RWPE2 (cell line): ENCODE measurements at regions not wholly inside any gene's neighbourhood (a gene's known extent, or its start where the extent isn't known, plus 50 kb on each side); places are given as distances from the start of the nearest gene placed in this dataset.

Experiments used
- ATAC-seq: fragments of 200-7000 bp; cut with Tn5 transposase; 3 replicates; pipeline ENCODE4 v1.9.1; 2021; ENCODE audit warnings: low read depth
- DNase-seq: peaks from one replicate; pipeline ENCODE4 v3.0.0-alpha.2; 2020; ENCODE audit warnings: low spot score
- H3K27ac ChIP-seq: fragments of 450-650 bp; 2 replicates; pipeline ENCODE4 v1.5.1; 2017; ENCODE audit warnings: mild to moderate bottlenecking; ENCODE audit not compliant: poor library complexity, severe bottlenecking
- H3K27me3 ChIP-seq: fragments of 250-450 bp; sonication (Bioruptor Pico); 2 replicates; pipeline ENCODE4 v1.5.1; 2021; ENCODE audit warnings: mild to moderate bottlenecking, moderate library complexity; ENCODE audit not compliant: insufficient read depth, poor library complexity, severe bottlenecking
- H3K36me3 ChIP-seq: fragments of 250-450 bp; sonication (Bioruptor Pico); 2 replicates; pipeline ENCODE4 v1.5.1; 2020; ENCODE audit warnings: low read depth, mild to moderate bottlenecking, moderate library complexity
- H3K4me1 ChIP-seq: fragments of 250-450 bp; sonication (Bioruptor Pico); 2 replicates; pipeline ENCODE4 v1.5.1; 2021; ENCODE audit warnings: mild to moderate bottlenecking, moderate library complexity; ENCODE audit not compliant: insufficient read depth, poor library complexity, severe bottlenecking
- H3K4me3 ChIP-seq: fragments of 250-450 bp; sonication (Bioruptor Pico); 2 replicates; pipeline ENCODE4 v1.5.1; 2021; ENCODE audit warnings: mild to moderate bottlenecking, moderate library complexity; ENCODE audit not compliant: severe bottlenecking
- H3K9me3 ChIP-seq: fragments of 250-450 bp; sonication (Bioruptor Pico); 2 replicates; pipeline ENCODE4 v1.5.1; 2021; ENCODE audit warnings: mild to moderate bottlenecking, moderate library complexity; ENCODE audit not compliant: severe bottlenecking
- CTCF ChIP-seq: fragments of 450-650 bp; IDR thresholded peaks from one replicate; pipeline ENCODE4 v1.5.1; 2017; ENCODE audit warnings: mild to moderate bottlenecking, moderate library complexity; ENCODE audit not compliant: poor library complexity, severe bottlenecking

- TF ChIP-seq CTCF = no peak
- Histone ChIP-seq H3K27ac (no peak overlapping the region), H3K36me3 (no peaks in the 10 kb centered on the region), H3K4me1 (no peaks in the 10 kb centered on the region), H3K4me3 (no peak overlapping the region), H3K27me3 (no peaks in the 10 kb centered on the region), H3K9me3 (no peaks in the 10 kb centered on the region)
- ATAC-seq = no peak
- DNase-seq = no peak
Measured at GRCh38 chr16:52629296-52629695, 82.4 kb upstream of the TOX3 start.

DNA sequence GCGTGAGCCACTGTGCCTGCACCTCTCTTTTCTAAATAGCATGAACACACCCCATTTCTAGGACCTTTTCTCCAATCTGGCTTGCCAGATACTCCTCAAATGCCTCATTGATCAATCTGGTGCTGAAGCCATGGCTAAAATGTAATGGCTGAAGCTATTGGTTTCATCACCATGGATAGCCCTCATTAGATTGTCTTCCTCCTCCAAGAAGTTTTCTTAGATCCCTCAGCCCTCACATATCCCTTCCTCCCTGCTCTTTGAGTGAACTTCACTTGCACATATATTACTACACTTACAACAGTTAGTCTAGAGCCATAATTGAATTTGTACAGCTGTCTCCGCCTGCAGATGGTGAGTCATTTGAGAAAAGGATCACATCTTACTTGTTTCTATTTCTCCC, 77.9 kb upstream of the TOX3 start:
- no peak overlapping the region for H3K4me3 ChIP-seq
- no peak overlapping the region for H3K27ac ChIP-seq
- DNase-seq = no peak
- no peaks in the 10 kb centered on the region for H3K9me3 ChIP-seq
- no peaks in the 10 kb centered on the region for H3K36me3 ChIP-seq
- H3K4me1 ChIP-seq = no peaks in the 10 kb centered on the region
- no peaks in the 10 kb centered on the region for H3K27me3 ChIP-seq
- no peak for TF ChIP-seq CTCF
- no peak for ATAC-seq

GRCh38 chr16:52621651-52622050, 74.7 kb upstream of the TOX3 start:
- TF ChIP-seq CTCF = no peak
- Histone ChIP-seq H3K4me1 (no peaks in the 10 kb centered on the region), H3K36me3 (no peaks in the 10 kb centered on the region), H3K4me3 (no peak overlapping the region), H3K9me3 (no peaks in the 10 kb centered on the region), H3K27ac (no peak overlapping the region), H3K27me3 (no peaks in the 10 kb centered on the region)
- no peak for ATAC-seq
- no peak for DNase-seq

GRCh38 chr16:52618753-52619497, 72.0 kb upstream of the TOX3 start:
- DNase-seq (no peak), ATAC-seq (no peak)
- Histone ChIP-seq H3K27ac (no peak overlapping the region), H3K27me3 (no peaks in the 10 kb centered on the region), H3K36me3 (no peaks in the 10 kb centered on the region), H3K4me1 (no peaks in the 10 kb centered on the region), H3K4me3 (no peak overlapping the region), H3K9me3 (no peaks in the 10 kb centered on the region)
- TF ChIP-seq CTCF = no peak

- no peak; the same call in 2 of the 3 replicates for ATAC-seq
- TF ChIP-seq CTCF = no peak
- Histone ChIP-seq H3K9me3 (no peaks in the 10 kb centered on the region), H3K27me3 (no peaks in the 10 kb centered on the region), H3K4me1 (no peaks in the 10 kb centered on the region), H3K4me3 (no peak overlapping the region), H3K27ac (no peak overlapping the region), H3K36me3 (no peaks in the 10 kb centered on the region)
- DNase-seq = no peak
Measured at GRCh38 chr16:52617591-52617990, 70.6 kb upstream of the TOX3 start.
